BE2C (cell line): ENCODE measurements at regions not wholly inside any gene's neighbourhood (a gene's known extent, or its start where the extent isn't known, plus 50 kb on each side); places are given as distances from the start of the nearest gene placed in this dataset.

ENCODE experiments used
- DNase-seq: peaks from one replicate; pipeline ENCODE4 v3.0.0-alpha.2; 2020
- H3K27me3 ChIP-seq: fragments of 250-450 bp; sonication (Bioruptor Pico); 2 replicates; pipeline ENCODE4 v1.5.1; 2020; ENCODE audit warnings: mild to moderate bottlenecking
- H3K36me3 ChIP-seq: fragments of 250-450 bp; sonication (Bioruptor Pico); 2 replicates; pipeline ENCODE4 v1.5.1; 2020; ENCODE audit warnings: mild to moderate bottlenecking
- H3K4me1 ChIP-seq: fragments of 250-450 bp; sonication (Bioruptor Pico); 2 replicates; pipeline ENCODE4 v1.5.1; 2020
- H3K4me3 ChIP-seq: 2 replicates; pipeline ENCODE4 v1.5.1; 2011; ENCODE audit warnings: low read depth, low read length
- H3K9me3 ChIP-seq: fragments of 250-450 bp; sonication (Bioruptor Pico); 2 replicates; pipeline ENCODE4 v1.5.1; 2020
- TF ChIP-seq, protein P1 (sequence below): IDR thresholded peaks from 2 replicates; pipeline ENCODE4 v1.5.1; 2012; ENCODE audit warnings: mild to moderate bottlenecking, low read depth, low read length

DNA sequence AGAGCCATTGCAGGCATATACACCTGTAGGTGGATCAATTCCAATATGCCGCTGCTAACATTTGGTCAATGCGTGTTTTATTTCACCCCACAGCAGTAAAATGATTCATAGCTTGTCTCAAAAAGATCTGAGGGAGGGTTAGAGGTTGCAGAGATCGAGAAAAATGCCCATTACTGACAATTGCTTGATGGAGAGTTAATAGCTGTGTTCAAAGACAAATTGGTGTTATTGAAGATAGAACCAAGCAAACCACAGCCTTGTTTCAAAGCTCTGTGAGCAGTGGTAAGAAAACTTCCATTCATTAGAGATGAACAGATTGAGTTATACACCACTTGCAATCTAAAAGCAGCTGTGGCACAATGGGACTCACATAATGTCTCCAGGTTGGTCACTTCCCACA, 95.4 kb downstream of the KCNE4 start:
- H3K4me3 ChIP-seq = no peak overlapping the region
- no peaks in the 10 kb centered on the region for H3K4me1 ChIP-seq
- H3K27me3 ChIP-seq = no peaks in the 10 kb centered on the region
- H3K9me3 ChIP-seq = no peaks in the 10 kb centered on the region; the same call in 1 of the 2 replicates
- DNase-seq = no peak
- TF ChIP-seq, protein P1, sequence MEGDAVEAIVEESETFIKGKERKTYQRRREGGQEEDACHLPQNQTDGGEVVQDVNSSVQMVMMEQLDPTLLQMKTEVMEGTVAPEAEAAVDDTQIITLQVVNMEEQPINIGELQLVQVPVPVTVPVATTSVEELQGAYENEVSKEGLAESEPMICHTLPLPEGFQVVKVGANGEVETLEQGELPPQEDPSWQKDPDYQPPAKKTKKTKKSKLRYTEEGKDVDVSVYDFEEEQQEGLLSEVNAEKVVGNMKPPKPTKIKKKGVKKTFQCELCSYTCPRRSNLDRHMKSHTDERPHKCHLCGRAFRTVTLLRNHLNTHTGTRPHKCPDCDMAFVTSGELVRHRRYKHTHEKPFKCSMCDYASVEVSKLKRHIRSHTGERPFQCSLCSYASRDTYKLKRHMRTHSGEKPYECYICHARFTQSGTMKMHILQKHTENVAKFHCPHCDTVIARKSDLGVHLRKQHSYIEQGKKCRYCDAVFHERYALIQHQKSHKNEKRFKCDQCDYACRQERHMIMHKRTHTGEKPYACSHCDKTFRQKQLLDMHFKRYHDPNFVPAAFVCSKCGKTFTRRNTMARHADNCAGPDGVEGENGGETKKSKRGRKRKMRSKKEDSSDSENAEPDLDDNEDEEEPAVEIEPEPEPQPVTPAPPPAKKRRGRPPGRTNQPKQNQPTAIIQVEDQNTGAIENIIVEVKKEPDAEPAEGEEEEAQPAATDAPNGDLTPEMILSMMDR = no peak
- no peaks in the 10 kb centered on the region for H3K36me3 ChIP-seq

DNA sequence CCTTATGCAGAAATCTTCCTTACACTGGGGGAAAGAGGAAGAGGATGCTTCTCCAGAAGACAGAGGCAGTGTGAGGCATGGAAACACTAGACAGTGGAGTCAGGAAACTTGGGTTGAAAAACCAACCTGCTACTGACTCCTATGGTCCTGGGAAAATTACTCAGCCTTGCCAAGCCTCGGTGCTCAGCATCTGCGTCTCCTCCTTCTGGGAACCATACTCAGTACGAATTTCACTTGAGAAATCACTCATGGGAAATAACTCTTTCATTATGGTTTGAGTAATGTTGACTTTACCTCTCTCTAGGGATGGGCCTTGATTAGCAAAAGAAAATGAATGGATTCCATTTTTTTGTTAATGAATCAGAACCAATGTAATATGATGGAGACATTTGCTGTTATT, 96.5 kb downstream of the KCNE4 start:
- no peak for DNase-seq
- H3K9me3 ChIP-seq = no peaks in the 10 kb centered on the region; the same call in 1 of the 2 replicates
- TF ChIP-seq, protein P1 = no peak
- no peak overlapping the region for H3K4me3 ChIP-seq
- no peaks in the 10 kb centered on the region for H3K36me3 ChIP-seq
- H3K27me3 ChIP-seq = no peaks in the 10 kb centered on the region
- peaks cover 5% of the 10 kb centered on the region; the same call in 1 of the 2 replicates for H3K4me1 ChIP-seq

DNA sequence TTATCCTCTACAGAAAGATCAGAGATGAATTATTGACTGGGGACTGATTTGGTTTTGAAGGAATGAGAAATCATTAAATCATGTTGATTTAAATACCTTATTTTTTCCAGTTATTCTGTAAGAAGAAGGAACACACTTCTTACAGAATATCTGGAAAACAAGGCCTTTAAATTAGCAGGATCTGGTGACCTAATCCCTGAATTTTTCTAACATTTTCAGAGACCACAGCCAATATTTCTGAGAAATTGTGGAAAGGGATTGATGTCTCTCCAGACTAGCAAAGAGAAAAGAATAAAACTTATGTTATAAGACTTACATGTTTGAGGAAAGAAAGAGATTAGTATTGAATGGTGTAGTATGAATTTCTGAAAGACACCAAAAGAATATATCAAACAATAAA, 104.0 kb downstream of the KCNE4 start:
- Histone ChIP-seq H3K36me3 (no peaks in the 10 kb centered on the region), H3K4me3 (no peak overlapping the region), H3K27me3 (no peaks in the 10 kb centered on the region), H3K4me1 (peaks cover 11% of the 10 kb centered on the region; the same call in 1 of the 2 replicates), H3K9me3 (no peaks in the 10 kb centered on the region)
- DNase-seq = no peak
- TF ChIP-seq, protein P1 = no peak

DNA sequence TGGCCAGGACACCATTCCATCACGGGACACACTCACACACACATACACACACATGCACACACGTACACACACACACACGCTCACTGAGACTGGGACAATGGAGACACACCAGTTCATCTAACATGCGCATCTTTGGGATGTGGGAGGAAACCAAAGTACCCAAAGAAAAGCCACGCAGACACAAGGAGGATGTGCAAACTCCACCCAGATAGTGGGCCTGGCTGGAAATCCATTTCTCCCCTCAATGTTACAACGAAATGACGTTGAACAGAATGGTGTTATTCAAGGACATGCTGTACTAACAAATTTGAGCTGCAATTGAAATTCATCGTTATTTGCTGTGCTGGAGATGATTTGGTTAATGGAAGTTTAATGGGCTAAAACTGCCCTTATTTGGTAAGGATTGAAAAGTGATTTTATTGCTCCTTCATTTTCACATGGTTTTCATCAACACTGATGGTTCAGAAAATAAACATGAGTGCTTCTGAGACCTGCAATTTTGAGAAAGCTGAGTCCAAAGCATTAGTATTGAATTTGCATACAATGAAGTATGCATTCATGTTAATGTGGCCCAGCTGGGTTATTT, 110.0 kb downstream of the KCNE4 start:
- peaks cover 10% of the 10 kb centered on the region for H3K4me1 ChIP-seq
- no peaks in the 10 kb centered on the region for H3K36me3 ChIP-seq
- no peaks in the 10 kb centered on the region for H3K27me3 ChIP-seq
- TF ChIP-seq, protein P1 = no peak
- no peak overlapping the region for H3K4me3 ChIP-seq
- H3K9me3 ChIP-seq = no peaks in the 10 kb centered on the region
- no peak for DNase-seq

DNA sequence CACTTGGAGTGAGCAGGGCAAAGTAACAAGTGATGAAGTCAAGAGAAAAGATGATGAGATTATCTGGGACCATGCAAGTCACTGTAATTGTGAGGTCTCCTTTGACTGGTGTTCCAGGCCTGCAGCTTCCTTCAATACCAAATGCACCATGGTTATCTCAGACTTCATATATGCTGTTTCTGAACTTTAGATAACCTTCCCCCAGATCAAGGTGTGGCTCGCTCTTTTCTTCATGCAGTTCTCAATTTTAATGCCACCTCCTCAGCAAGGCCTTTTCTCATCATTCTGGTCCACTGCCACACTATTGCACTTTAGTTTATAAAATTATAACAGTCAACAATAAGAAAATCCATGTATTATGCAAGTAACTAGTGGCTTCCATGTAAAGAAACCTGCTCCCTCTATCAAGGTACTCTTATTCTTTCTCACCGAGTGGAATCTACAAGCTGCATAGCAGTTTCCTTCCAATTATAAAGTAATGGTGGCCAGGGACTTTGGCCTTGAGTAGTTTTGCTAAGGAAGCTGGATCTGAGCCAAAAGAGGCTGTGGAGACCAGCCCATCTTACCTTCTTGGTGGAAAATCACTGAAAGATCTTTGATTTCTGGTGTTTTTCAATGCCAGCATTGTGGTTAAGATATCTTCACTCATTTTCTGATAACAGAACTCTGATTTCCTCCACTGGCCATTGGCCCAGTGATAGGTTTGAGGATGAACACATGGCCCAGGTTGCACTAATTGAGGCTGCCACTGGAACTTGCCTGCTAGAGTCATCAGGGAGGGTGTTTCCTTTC, 113.6 kb downstream of the KCNE4 start:
- peak; percentile 51 for DNase-seq
- Histone ChIP-seq H3K4me3 (no peak overlapping the region), H3K4me1 (peaks cover 9% of the 10 kb centered on the region), H3K36me3 (no peaks in the 10 kb centered on the region), H3K27me3 (no peaks in the 10 kb centered on the region), H3K9me3 (no peaks in the 10 kb centered on the region)
- TF ChIP-seq, protein P1 = no peak

DNA sequence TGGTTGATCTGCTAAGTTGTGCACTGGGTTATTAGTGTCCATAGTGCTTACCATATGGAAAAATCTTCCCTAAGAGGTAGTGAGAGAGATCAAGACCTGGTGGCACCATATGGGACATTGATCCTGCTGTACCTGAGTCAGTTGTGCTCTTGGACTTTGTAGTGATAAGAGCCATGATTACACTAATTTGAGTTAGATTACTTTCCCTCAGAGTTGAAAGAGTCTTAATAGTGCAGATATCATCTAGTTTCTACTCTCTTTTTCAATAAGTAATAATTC, 114.2 kb downstream of the KCNE4 start:
- TF ChIP-seq, protein P1 = no peak
- Histone ChIP-seq H3K9me3 (no peaks in the 10 kb centered on the region), H3K4me1 (peaks cover 9% of the 10 kb centered on the region), H3K4me3 (no peak overlapping the region), H3K27me3 (no peaks in the 10 kb centered on the region), H3K36me3 (no peaks in the 10 kb centered on the region)
- no peak for DNase-seq
